SU-DHL-6 (cell line): ENCODE measurements at regions not wholly inside any gene's neighbourhood (a gene's known extent, or its start where the extent isn't known, plus 50 kb on each side); places are given as distances from the start of the nearest gene placed in this dataset.

Experiments
- EZH2phosphoT487 ChIP-seq: fragments of 200-600 bp; sonication (generic), shearing (Covaris generic); conservative IDR thresholded peaks from 2 replicates; pipeline ENCODE4 v1.6.1; 2018; ENCODE audit warnings: mild to moderate bottlenecking, antibody characterized with exemption, low read length, moderate library complexity, mixed read lengths
- TF ChIP-seq, protein P1 (sequence below): fragments of 200-600 bp; sonication (generic); IDR thresholded peaks from one replicate; pipeline ENCODE4 v1.5.1; 2017; ENCODE audit warnings: antibody characterized with exemption, mild to moderate bottlenecking, low read length, moderate library complexity; ENCODE audit not compliant: insufficient read depth, poor library complexity, severe bottlenecking

GRCh38 chr3:153334558-153334957 lies 172.5 kb downstream of the RAP2B start:
- TF ChIP-seq, protein P1, sequence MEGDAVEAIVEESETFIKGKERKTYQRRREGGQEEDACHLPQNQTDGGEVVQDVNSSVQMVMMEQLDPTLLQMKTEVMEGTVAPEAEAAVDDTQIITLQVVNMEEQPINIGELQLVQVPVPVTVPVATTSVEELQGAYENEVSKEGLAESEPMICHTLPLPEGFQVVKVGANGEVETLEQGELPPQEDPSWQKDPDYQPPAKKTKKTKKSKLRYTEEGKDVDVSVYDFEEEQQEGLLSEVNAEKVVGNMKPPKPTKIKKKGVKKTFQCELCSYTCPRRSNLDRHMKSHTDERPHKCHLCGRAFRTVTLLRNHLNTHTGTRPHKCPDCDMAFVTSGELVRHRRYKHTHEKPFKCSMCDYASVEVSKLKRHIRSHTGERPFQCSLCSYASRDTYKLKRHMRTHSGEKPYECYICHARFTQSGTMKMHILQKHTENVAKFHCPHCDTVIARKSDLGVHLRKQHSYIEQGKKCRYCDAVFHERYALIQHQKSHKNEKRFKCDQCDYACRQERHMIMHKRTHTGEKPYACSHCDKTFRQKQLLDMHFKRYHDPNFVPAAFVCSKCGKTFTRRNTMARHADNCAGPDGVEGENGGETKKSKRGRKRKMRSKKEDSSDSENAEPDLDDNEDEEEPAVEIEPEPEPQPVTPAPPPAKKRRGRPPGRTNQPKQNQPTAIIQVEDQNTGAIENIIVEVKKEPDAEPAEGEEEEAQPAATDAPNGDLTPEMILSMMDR = no peak
- TF ChIP-seq EZH2phosphoT487 = no peak
